Globus pallidus (tissue), 1 donor: ENCODE measurements at regions not wholly inside any gene's neighbourhood (a gene's known extent, or its start where the extent isn't known, plus 50 kb on each side); places are given as distances from the start of the nearest gene placed in this dataset.
"Not testable (repeated sequence)": the region's sequence is repeated elsewhere in the genome, so short reads cannot be mapped to it uniquely, and the experiment has no call there.

Experiments used
- DNase-seq: peaks from one replicate; pipeline ENCODE4 v3.0.0-alpha.2; 2015; ENCODE audit warnings: low spot score

DNA sequence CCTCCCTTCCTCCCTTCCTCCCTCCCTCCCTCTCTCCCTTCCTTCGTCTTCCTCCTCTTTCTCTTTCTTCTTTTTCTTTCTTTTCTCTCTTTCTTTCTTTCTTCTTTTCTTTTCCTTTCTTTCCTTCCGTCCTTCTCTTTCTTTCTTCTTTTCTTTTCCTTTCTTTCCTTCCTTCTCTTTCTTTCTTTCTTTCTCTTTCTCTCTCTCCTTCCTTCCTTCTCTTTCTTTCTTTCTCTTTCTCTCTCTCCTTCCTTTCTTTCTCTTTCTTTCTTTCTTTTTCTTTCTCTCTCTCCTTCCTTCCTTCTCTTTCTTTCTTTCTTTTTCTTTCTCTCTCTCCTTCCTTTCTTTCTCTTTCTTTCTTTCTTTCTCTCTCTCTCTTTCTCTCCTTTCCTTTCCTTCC, 84.4 kb upstream of the SLC24A2 start:
- DNase-seq = not testable (repeated sequence)

DNA sequence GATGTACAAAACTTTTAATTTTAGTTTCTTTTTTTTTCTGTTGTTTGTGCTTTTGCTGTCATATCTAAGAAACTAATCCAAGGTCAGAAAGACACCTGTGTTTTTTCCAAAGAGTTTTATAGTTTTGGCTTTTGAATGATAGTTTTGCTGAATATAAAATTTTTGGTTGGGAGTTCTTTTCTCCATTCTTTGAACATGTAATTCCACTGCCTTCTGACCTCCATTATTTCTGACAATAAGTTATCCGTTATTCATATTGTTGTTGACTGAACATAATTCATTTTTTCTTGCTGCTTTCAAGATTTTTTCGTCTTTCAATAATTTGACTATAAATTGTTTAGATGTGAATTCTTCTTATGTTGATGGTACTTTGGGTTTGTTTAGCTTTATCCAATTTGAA, 82.2 kb upstream of the SLC24A2 start:
- no peak for DNase-seq

DNA sequence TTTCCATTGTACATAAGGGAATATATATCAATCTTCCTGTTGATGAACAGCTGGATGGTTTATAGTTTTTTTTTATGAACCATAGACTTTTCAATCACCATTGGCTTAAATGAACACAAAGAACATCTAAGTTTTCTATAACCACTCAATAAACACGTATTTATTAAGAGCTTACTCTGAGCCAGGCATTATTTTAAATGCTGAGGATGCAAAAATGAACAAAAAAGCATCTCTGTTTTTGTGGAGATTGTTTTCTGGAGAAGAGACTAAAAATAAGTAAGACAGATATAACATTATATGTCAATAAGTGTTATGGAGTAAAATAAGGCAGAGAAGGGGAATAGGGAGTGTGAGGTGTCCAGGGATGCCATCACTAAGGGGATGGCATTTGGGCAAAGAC, 52.1 kb upstream of the SLC24A2 start:
- no peak for DNase-seq
